SH-SY5Y (cell line): ENCODE measurements at regions not wholly inside any gene's neighbourhood (a gene's known extent, or its start where the extent isn't known, plus 50 kb on each side); places are given as distances from the start of the nearest gene placed in this dataset.

ENCODE experiments used
- GATA2 ChIP-seq: IDR thresholded peaks from 2 replicates; pipeline ENCODE4 v1.6.1; 2011; ENCODE audit warnings: mild to moderate bottlenecking, low read depth, low read length
- GATA3 ChIP-seq: IDR thresholded peaks from 2 replicates; pipeline ENCODE4 v1.6.1; 2011; ENCODE audit warnings: low read depth, mild to moderate bottlenecking, low read length, moderate library complexity

GRCh38 chr3:151631946-151632345 lies 101.8 kb upstream of the AADACL2 start:
- TF ChIP-seq GATA2: no peak
- TF ChIP-seq GATA3: no peak
